ENCODE measurements at regions not wholly inside any gene's neighbourhood (a gene's known extent, or its start where the extent isn't known, plus 50 kb on each side); places are given as distances from the start of the nearest gene placed in this dataset.
"Not testable (repeated sequence)": the region's sequence is repeated elsewhere in the genome, so short reads cannot be mapped to it uniquely, and the experiment has no call there.

- no peak for DNase-seq (ENCODE audit: low read depth in 2 of 2)
Observed at GRCh38 chr5:106699198-106699597, 971.5 kb downstream of the EFNA5 start.

GRCh38 chr5:106698169-106698568, 972.6 kb downstream of the EFNA5 start:
- no peak for DNase-seq (ENCODE audit: low read depth in 2 of 2)

- no peak for DNase-seq (ENCODE audit: low read depth in 2 of 2)
Observed at GRCh38 chr5:106691701-106692100, 979.0 kb downstream of the EFNA5 start.

- no peak for DNase-seq (ENCODE audit: low read depth in 2 of 2)
Observed at GRCh38 chr5:106690585-106690984, 980.2 kb downstream of the EFNA5 start.

GRCh38 chr5:106680330-106680729, 990.4 kb downstream of the EFNA5 start:
- no peak for DNase-seq (ENCODE audit: low read depth in 2 of 2)

GRCh38 chr5:106677057-106677456, 993.7 kb downstream of the EFNA5 start:
- DNase-seq (ENCODE audit: low read depth in 2 of 2), result no peak

GRCh38 chr5:106675687-106676086, 995.0 kb downstream of the EFNA5 start:
- no peak for DNase-seq (ENCODE audit: low read depth in 2 of 2)

- no peak for DNase-seq (ENCODE audit: low read depth in 2 of 2)
Observed at GRCh38 chr5:106673941-106674340, 996.8 kb downstream of the EFNA5 start.

- DNase-seq (ENCODE audit: low read depth in 2 of 2), result no peak
Observed at GRCh38 chr5:106661866-106662265, 1008.9 kb downstream of the EFNA5 start.

- no peak for DNase-seq (ENCODE audit: low read depth in 2 of 2)
Observed at GRCh38 chr5:106660681-106661080, 1010.1 kb downstream of the EFNA5 start.

GRCh38 chr5:106658150-106658549, 1012.6 kb downstream of the EFNA5 start:
- DNase-seq (ENCODE audit: low read depth in 2 of 2), result no peak

GRCh38 chr5:106656821-106657220, 1013.9 kb downstream of the EFNA5 start:
- DNase-seq (ENCODE audit: low read depth in 2 of 2), result no peak

GRCh38 chr5:106649031-106649430, 1021.7 kb downstream of the EFNA5 start:
- DNase-seq (ENCODE audit: low read depth in 2 of 2), result no peak

- no peak for DNase-seq (ENCODE audit: low read depth in 2 of 2)
Observed at GRCh38 chr5:106648401-106648800, 1022.3 kb downstream of the EFNA5 start.

GRCh38 chr5:106646106-106646505, 1024.6 kb downstream of the EFNA5 start:
- DNase-seq (ENCODE audit: low read depth in 2 of 2), result no peak

- DNase-seq (ENCODE audit: low read depth in 2 of 2), result no peak
Observed at GRCh38 chr5:106640511-106640910, 1030.2 kb downstream of the EFNA5 start.

GRCh38 chr5:106639488-106639887, 1031.2 kb downstream of the EFNA5 start:
- DNase-seq (ENCODE audit: low read depth in 2 of 2), result no peak

GRCh38 chr5:106637275-106637674, 1033.5 kb downstream of the EFNA5 start:
- no peak for DNase-seq (ENCODE audit: low read depth in 2 of 2)

- no peak for DNase-seq (ENCODE audit: low read depth in 2 of 2)
Observed at GRCh38 chr5:106634375-106634774, 1036.4 kb downstream of the EFNA5 start.

GRCh38 chr5:106633825-106634224, 1036.9 kb downstream of the EFNA5 start:
- no peak for DNase-seq (ENCODE audit: low read depth in 2 of 2)

GRCh38 chr5:106628456-106628855, 1042.3 kb downstream of the EFNA5 start:
- DNase-seq (ENCODE audit: low read depth in 2 of 2), result not testable (repeated sequence)

GRCh38 chr5:106610041-106610440, 1060.7 kb downstream of the EFNA5 start:
- no peak for DNase-seq (ENCODE audit: low read depth in 2 of 2)

- DNase-seq (ENCODE audit: low read depth in 2 of 2), result no peak
Observed at GRCh38 chr5:106601620-106602019, 1069.1 kb downstream of the EFNA5 start.

- no peak for DNase-seq (ENCODE audit: low read depth in 2 of 2)
Observed at GRCh38 chr5:106600803-106601202, 1069.9 kb downstream of the EFNA5 start.

GRCh38 chr5:106595864-106596263, 1074.9 kb downstream of the EFNA5 start:
- DNase-seq (ENCODE audit: low read depth in 2 of 2), result no peak
